Non-pigmented ciliary epithelial cell (primary cell): ENCODE measurements at regions not wholly inside any gene's neighbourhood (a gene's known extent, or its start where the extent isn't known, plus 50 kb on each side); places are given as distances from the start of the nearest gene placed in this dataset.
"Not testable (repeated sequence)": the region's sequence is repeated elsewhere in the genome, so short reads cannot be mapped to it uniquely, and the experiment has no call there.

Experiments used
- DNase-seq: peaks from one replicate; pipeline ENCODE4 v3.0.0-alpha.2; 2010; ENCODE audit warnings: low read depth

DNA sequence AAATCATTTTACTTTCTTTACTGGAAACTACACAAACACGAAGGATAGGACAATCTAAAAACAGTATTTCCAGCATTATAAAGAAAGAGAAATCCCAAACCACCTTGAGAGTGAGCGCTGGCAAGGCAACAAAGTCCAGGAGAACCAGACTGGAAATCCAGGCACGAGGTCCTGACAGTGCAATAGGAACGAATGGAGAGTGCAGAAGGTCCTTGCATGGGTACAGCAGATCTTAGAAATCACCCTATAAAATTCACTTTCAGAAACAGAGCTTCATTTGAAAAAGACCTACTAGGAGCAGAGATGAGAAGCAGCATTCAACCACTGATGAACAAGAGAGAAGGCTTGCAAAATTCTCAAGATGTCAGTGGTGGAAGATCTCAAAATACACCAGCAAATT is 133.7 kb upstream of the ST8SIA4 start:
- no peak for DNase-seq

DNA sequence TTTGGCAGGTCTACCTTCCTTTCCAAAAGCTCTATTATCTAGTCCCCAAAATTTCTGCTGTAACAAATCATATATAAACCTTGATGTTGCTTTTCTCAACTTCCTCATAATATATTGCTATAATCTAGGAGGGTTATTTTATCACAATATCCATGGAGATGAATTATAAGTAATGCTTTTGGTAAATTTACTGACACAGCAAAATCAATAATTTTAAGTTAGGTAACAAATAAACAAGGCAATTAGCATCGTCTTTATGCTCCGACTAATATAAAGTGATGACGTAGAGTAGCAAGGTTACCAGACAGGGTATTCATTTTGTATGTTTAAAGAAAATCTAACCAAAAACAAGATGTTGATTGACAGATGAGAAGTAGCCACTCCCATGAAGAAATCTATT is 132.3 kb upstream of the ST8SIA4 start:
- DNase-seq, result no peak

DNA sequence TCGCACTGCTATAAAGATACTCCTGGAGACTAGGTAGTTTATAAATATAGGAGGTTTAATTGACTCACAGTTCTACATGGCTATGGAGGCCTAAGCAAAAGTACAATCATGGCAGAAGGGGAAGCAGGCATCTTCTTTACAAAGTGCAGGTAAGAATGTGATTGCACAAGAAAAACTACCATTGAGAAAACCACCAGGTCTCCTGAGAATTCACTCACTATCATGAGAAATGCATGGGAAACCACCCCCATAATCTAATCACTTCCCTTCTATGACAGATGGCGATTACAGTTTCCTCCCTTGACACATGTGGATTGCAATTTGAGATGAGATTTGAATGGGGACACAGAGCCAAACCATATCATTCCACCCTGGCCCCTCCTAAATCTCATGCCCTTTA is 121.2 kb upstream of the ST8SIA4 start:
- DNase-seq, result no peak

DNA sequence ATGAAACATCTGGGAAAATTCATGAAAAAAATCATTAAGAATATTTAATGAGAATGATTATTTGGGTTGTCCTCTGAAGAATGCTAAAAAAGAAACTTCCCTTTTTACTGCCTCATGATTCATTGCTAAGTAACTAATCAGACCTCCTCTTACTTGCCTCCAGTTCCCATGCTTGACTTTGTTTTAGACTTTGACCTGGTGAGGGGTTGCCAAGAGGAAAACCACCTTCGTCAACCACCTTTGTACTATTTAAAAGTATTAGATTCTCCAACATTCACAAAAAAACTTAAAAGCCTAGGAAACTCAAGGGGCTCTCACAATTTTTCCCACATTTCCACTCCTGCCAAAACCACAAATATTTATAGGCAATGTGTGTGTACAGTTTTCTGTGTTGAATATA is 115.2 kb upstream of the ST8SIA4 start:
- DNase-seq, result no peak

DNA sequence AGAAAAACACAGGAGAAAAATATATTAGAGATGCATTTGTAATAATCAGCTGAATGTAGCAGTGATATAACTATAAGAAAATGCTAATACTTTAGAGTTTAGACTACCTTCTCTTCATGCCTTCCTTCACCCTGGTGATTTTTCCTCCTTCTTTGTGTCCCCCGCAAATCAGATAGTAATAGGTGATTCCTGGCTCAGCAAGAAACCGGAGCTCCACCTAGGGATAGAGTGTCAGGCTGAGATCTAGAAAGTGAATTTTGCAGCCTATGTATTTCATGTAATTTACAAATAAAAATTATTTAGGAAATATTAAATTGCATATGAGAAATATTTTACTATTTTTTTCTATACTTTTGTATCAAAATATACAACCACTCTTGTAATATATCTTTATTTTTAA is 109.8 kb upstream of the ST8SIA4 start:
- DNase-seq, result no peak

- no peak for DNase-seq
Observed at GRCh38 chr5:101009758-101010519, 106.9 kb upstream of the ST8SIA4 start.

GRCh38 chr5:100992354-100992753 is 89.3 kb upstream of the ST8SIA4 start:
- DNase-seq, result no peak

DNA sequence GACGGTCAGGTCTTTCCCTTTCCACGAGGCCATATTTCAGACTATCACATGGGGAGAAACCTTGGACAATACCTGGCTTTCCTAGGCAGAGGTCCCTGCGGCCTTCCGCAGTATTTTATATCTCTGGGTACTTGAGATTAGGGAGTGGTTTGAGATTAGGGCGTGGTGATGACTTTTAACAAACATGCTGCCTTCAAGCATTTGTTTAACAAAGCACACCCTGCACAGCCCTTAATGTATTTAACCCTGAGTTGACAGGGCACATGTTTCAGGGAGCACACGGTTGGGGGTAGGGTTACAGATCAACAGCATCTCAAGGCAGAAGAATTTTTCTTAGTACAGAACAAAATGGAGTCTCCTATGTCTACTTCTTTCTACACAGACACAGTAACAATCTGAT is 80.5 kb upstream of the ST8SIA4 start:
- DNase-seq, result not testable (repeated sequence)

DNA sequence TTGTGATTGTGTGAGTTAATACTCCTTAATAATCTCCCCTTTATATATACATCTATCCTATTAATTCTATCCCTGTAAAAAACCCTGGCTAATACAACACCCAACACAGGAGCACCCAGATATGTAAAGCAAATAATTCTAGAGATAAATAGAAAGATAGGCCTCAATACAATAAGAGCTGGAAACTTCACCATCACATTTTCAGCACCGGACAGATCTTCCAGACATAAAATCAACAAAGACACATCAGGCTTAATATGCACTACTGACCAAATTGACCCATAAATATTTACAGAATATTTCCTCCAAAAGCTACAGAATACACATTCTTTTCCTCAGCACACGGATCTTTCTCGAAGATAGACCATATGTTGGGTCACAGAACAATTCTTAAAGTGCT is 71.0 kb upstream of the ST8SIA4 start:
- no peak for DNase-seq

- DNase-seq, result no peak
Observed at GRCh38 chr5:100970646-100971255, 67.7 kb upstream of the ST8SIA4 start.

DNA sequence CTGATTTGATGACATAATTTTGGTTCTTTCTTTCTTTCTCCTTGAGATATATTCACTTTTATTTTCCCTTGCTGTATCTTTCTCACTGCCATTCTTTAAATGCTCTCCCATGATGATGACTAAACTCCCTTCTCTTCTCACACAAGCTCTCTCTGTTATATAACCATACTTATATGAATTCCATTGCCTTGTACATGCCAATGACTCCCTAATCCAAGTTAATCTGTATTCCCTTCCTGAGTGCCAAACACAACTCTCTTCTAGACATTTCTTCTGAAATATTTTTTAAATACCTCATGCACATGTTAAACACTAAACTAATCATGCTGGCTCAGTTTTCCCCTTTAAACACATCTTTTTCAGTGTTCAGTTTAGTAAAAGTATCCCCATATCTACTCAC is 62.2 kb upstream of the ST8SIA4 start:
- DNase-seq, result no peak
